ENCODE measurements at regions not wholly inside any gene's neighbourhood (a gene's known extent, or its start where the extent isn't known, plus 50 kb on each side); places are given as distances from the start of the nearest gene placed in this dataset.

GRCh38 chr6:14335071-14335470 is 217.5 kb downstream of the CD83 start:
- DNase-seq: no peak

- no peak for DNase-seq
Observed at GRCh38 chr6:14337152-14337551, 219.6 kb downstream of the CD83 start.

GRCh38 chr6:14339172-14339571 is 221.6 kb downstream of the CD83 start:
- no peak for DNase-seq

DNA sequence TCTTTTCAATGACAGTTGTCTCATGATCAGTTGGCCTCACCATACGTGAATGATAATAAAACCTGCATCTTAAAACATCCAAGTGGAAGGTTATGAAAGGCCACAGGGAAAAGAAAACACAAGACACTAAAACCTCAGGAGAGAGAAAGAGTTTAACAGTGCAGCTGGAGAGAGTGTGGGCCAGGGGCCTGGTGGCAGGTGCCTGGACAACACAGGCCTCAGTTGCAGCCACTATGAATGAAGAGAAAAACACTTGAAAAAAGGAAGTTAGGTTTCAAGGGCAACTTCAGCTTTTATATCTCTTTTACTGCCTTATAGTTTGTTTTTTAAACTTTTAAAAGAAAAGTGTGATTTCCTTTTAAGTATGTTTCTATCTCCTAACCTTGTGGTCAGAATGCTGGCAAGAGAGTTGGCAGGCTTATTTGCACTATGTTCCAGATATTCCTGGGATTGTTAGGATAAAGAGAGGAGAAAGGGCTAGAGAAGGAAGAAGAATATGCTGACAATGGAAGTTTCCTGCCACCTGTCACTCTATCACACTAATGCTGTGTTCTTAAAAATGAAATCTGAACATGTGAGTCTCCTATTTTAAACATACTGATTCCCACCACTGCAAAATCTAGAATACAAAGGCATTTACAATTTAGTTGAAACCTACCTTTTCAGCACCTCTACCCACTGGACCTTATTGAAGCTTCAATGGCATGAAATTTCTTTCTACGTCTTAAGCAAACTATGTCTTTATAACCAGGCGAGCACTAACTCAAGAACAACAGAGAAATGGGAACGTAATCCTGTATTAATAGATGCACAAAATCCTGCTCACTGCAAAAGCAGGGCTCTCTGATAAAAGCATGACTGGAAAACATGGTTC is 222.4 kb downstream of the CD83 start:
- DNase-seq: no peak

- no peak for DNase-seq
Observed at GRCh38 chr6:14344486-14344885, 226.9 kb downstream of the CD83 start.

GRCh38 chr6:14348389-14348788 is 230.8 kb downstream of the CD83 start:
- no peak for DNase-seq

GRCh38 chr6:14349507-14349906 is 231.9 kb downstream of the CD83 start:
- no peak for DNase-seq

DNA sequence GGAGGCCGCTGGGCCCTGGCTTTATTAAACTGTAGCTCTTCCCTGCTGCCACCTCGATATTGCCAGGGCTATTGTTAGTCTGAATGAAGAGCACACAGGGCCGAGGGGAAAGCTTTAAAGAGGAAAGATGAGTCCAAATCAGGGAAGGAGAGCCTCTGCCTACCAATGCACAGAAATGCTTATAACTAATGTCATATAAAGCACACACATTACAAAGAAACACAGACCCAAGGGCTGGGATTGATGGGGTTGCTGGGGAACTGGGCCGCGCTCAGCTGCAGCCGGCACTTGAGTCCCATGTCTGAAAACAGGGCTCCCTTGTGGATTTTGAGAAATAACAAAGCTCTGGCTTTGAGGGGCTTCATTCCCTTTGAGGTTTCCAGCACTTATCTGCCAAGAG is 232.6 kb downstream of the CD83 start:
- DNase-seq: no peak

GRCh38 chr6:14353281-14353680 is 235.7 kb downstream of the CD83 start:
- DNase-seq: no peak

- DNase-seq: no peak
Observed at GRCh38 chr6:14353798-14354197, 236.2 kb downstream of the CD83 start.

DNA sequence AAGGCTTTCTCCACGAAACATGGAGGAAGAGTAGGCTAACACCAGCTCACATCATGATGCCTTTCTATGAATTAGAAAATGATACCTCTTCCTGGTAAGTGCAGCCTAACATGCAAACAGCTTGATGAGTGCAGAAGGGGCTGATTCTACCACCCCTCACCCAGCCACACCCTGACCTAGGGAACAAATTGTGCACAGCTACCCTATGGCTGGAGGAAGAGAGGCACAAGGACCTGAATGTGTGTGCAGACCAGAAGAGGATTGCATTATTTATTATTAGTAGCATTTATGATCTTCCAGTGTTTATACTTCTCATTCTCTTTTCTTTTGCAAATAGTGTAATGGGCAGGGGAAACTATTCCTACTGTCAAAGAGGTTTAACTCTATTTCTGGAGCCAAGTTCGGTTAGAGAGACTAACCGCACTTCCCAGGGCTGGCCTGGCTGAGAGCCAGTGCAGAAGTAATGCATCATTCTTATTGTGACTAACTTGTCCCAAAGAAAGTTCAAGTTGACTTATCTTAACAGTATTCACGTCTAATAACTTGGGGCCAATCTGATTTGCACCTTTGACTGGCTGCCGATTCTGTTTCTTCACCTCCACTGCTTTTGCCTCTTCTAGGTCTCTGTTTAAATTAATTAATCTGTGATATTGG is 237.5 kb downstream of the CD83 start:
- DNase-seq: no peak

DNA sequence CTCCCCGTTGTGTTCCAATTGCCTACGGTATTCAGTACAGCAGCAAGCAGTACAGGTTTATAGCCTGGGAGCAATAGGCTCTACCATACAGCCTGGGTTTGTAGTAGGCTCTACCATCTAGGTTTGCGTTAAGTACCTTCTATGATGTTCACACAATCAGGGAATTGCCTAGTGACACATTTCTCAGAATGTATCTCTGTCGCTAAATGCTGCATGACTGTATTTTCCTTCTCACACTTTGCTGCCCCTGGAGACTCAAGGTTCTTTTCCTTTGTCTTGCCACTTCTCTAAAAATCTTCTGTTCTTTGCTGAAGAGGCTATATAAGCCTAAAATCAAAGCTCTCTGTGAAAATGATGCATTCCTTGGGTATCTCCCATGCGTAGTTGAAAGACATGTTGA is 241.9 kb downstream of the CD83 start:
- DNase-seq: no peak

- no peak for DNase-seq
Observed at GRCh38 chr6:14360565-14360964, 243.0 kb downstream of the CD83 start.

GRCh38 chr6:14361297-14361696 is 243.7 kb downstream of the CD83 start:
- DNase-seq: no peak

- no peak for DNase-seq
Observed at GRCh38 chr6:14361956-14362587, 244.5 kb downstream of the CD83 start.

DNA sequence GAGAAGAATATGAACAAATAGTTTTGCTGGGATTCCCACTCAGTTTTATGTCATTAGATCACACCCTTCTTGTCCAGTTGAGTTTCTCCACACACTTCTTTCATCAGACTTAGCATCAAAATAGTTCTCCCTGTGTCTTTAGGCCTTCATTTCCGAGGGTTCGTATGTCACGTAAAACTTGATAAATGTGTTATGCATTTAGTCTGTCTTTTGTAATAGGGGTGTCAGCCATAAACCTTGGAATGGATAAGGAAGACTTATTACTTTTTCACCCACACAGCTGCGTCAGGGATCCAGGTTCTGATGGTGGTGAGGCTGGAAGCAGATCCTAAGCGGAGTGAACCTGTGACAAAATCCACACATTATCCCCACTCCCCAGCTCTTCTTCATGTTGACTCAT is 246.8 kb downstream of the CD83 start:
- no peak for DNase-seq

GRCh38 chr6:14365393-14365792 is 247.8 kb downstream of the CD83 start:
- no peak for DNase-seq

- DNase-seq: no peak
Observed at GRCh38 chr6:14366315-14366714, 248.7 kb downstream of the CD83 start.

- DNase-seq: no peak
Observed at GRCh38 chr6:14366872-14367271, 249.3 kb downstream of the CD83 start.

DNA sequence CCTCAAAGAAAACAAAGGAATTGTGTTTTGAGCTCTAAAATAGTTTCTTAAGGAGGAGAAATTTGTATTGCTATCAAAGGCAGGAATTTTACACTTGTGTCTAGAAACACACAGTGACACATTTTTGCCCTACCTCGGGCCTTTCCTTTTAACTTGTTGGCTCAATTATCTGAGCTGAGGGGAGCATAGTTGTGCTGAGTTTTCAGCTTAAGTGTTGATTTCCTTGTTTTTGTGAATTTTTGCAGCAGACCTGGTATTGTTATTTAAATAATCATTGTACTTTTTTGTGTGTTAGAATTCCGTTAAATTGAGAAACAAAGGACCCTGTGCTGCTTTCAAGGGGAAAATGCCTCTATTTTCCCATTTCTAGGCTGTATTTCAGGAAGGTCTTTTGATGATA is 249.7 kb downstream of the CD83 start:
- no peak for DNase-seq

GRCh38 chr6:14369717-14370116 is 252.1 kb downstream of the CD83 start:
- no peak for DNase-seq

DNA sequence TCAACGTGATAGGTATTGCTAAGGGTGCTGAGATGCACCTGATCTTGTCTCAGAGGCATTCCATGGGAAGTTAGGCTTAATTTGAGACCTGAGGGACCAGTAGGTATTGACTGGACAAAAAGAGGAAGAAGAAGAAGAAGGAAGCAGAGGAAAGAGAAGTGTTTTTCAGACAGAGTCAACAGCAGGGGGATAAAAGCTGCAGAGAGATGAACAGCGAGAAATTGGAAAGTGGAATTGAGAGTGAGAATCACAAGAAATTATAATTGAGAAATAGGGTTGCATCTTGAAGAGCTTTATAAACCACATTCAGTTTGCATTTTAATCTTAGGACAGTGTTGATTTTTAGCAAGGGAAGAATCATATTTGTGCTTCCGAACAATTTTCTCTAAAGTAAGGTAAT is 254.0 kb downstream of the CD83 start:
- no peak for DNase-seq

- DNase-seq: no peak
Observed at GRCh38 chr6:14372734-14373489, 255.3 kb downstream of the CD83 start.

Data from activated effector memory CD4-positive, alpha-beta T cell treated with Interleukin-2 at 50 U/mL for 16 hours (primary cell).